HEK293 (cell line): ENCODE measurements at regions not wholly inside any gene's neighbourhood (a gene's known extent, or its start where the extent isn't known, plus 50 kb on each side); places are given as distances from the start of the nearest gene placed in this dataset.

Source experiments
- CTCF ChIA-PET: fragments of 350-600 bp; formaldehyde crosslinking; extraction: SDS; loops from one replicate; lab custom pipeline; 2021; ENCODE audit warnings: antibody characterized with exemption; lab: Yijun Ruan, JAX
- POLR2A ChIA-PET: fragments of 300-600 bp; formaldehyde crosslinking; extraction: SDS; loops from one replicate; lab custom pipeline; 2020; ENCODE audit warnings: antibody characterized with exemption, inconsistent platforms; lab: Yijun Ruan, JAX
- H3K27ac ChIP-seq: fragments of 200-500 bp; sonication (Bioruptor generic); 2 replicates; pipeline ENCODE4 v1.5.1; 2014; ENCODE audit warnings: low read depth, low read length, control low read depth, inconsistent platforms; ENCODE audit errors: extremely low read depth
- H3K36me3 ChIP-seq, 2 experiments: fragments of 200-500 bp in 1 of 2; sonication (Bioruptor generic) in 1 of 2; 1 replicate in 1 of 2; 2 replicates in 1 of 2; pipeline ENCODE4 v1.5.1; 2014 to 2017; ENCODE audit warnings: inconsistent platforms in 2 of 2, low read length in 2 of 2; ENCODE audit not compliant: control insufficient read depth in 2 of 2, insufficient read depth in 1 of 2
- H3K4me1 ChIP-seq: fragments of 200-500 bp; sonication (Bioruptor generic); 2 replicates; pipeline ENCODE4 v1.5.1; 2014; ENCODE audit warnings: mild to moderate bottlenecking, low read length, inconsistent platforms; ENCODE audit not compliant: control insufficient read depth, insufficient read depth
- H3K4me3 ChIP-seq: 2 replicates; pipeline ENCODE4 v1.5.1; 2011; ENCODE audit warnings: low read depth, mild to moderate bottlenecking, control low read depth, low read length, moderate library complexity
- H3K9me3 ChIP-seq: fragments of 200-500 bp; sonication (Bioruptor generic); 2 replicates; pipeline ENCODE4 v1.5.1; 2014; ENCODE audit warnings: low read depth, low read length, inconsistent platforms; ENCODE audit not compliant: control insufficient read depth, insufficient read depth
- GLIS1 ChIP-seq: fragments of 450-650 bp; formaldehyde crosslinking; IDR thresholded peaks from 2 replicates; pipeline ENCODE4 v1.5.1; 2016; ENCODE audit warnings: missing biosample characterization, missing genetic modification characterization
- HOXC10 ChIP-seq: sonication (generic); formaldehyde crosslinking; IDR thresholded peaks from 2 replicates; pipeline ENCODE4 v1.8.1; 2023; ENCODE audit warnings: mild to moderate bottlenecking, missing genetic modification reagents
- KLF8 ChIP-seq: fragments of 450-650 bp; formaldehyde crosslinking; IDR thresholded peaks from 2 replicates; pipeline ENCODE4 v1.5.1; 2016; ENCODE audit warnings: missing biosample characterization, missing genetic modification characterization
- MEIS1 ChIP-seq: sonication (generic); formaldehyde crosslinking; IDR thresholded peaks from 2 replicates; pipeline ENCODE4 v1.8.1; 2022; ENCODE audit warnings: missing genetic modification reagents, mild to moderate bottlenecking, borderline replicate concordance
- PBX3 ChIP-seq: sonication (generic); formaldehyde crosslinking; IDR thresholded peaks from 2 replicates; pipeline ENCODE4 v1.8.1; 2022; ENCODE audit warnings: mild to moderate bottlenecking, moderate library complexity, missing genetic modification reagents
- SCRT2 ChIP-seq: fragments of 450-650 bp; formaldehyde crosslinking; IDR thresholded peaks from 2 replicates; pipeline ENCODE4 v1.5.1; 2016; ENCODE audit warnings: missing biosample characterization, missing genetic modification characterization
- SETDB1 ChIP-seq: IDR thresholded peaks from one replicate; pipeline ENCODE4 v1.6.1; 2017; ENCODE audit warnings: mild to moderate bottlenecking, low read length, moderate library complexity, mixed read lengths; ENCODE audit not compliant: insufficient read length
- TCF7L2 ChIP-seq: IDR thresholded peaks from 2 replicates; pipeline ENCODE4 v1.6.1; 2011; ENCODE audit warnings: low read depth, mild to moderate bottlenecking, inconsistent platforms, low read length, moderate library complexity, borderline replicate concordance
- TRIM28 ChIP-seq: IDR thresholded peaks from 2 replicates; pipeline ENCODE4 v1.6.1; 2011; ENCODE audit warnings: low read length, control low read depth, borderline replicate concordance
- WT1 ChIP-seq: fragments of 450-650 bp; formaldehyde crosslinking; IDR thresholded peaks from 2 replicates; pipeline ENCODE4 v1.5.1; 2016; ENCODE audit warnings: missing biosample characterization, missing genetic modification characterization
- ZFHX2 ChIP-seq: fragments of 450-650 bp; formaldehyde crosslinking; conservative IDR thresholded peaks from 2 replicates; pipeline ENCODE4 v1.5.1; 2016; ENCODE audit warnings: missing biosample characterization, missing genetic modification characterization
- ZNF175 ChIP-seq: fragments of 450-650 bp; formaldehyde crosslinking; IDR thresholded peaks from 2 replicates; pipeline ENCODE4 v1.5.1; 2016; ENCODE audit warnings: missing biosample characterization, missing genetic modification characterization
- ZNF23 ChIP-seq: fragments of 450-650 bp; formaldehyde crosslinking; IDR thresholded peaks from 2 replicates; pipeline ENCODE4 v1.5.1; 2016; ENCODE audit warnings: missing biosample characterization, missing genetic modification characterization, borderline replicate concordance
- ZNF24 ChIP-seq: fragments of 450-650 bp; formaldehyde crosslinking; IDR thresholded peaks from 2 replicates; pipeline ENCODE4 v1.5.1; 2016; ENCODE audit warnings: missing biosample characterization, missing genetic modification characterization
- ZNF248 ChIP-seq: fragments of 450-650 bp; formaldehyde crosslinking; IDR thresholded peaks from 2 replicates; pipeline ENCODE4 v1.5.1; 2017; ENCODE audit warnings: missing biosample characterization, missing genetic modification characterization
- ZNF280C ChIP-seq: fragments of 450-650 bp; formaldehyde crosslinking; IDR thresholded peaks from 2 replicates; pipeline ENCODE4 v1.5.1; 2016; ENCODE audit warnings: missing biosample characterization, missing genetic modification characterization
- ZNF302 ChIP-seq: fragments of 450-650 bp; formaldehyde crosslinking; IDR thresholded peaks from 2 replicates; pipeline ENCODE4 v1.5.1; 2016; ENCODE audit warnings: missing biosample characterization, missing genetic modification characterization, low read depth
- ZNF423 ChIP-seq: fragments of 450-650 bp; formaldehyde crosslinking; IDR thresholded peaks from 2 replicates; pipeline ENCODE4 v1.5.1; 2016; ENCODE audit warnings: missing biosample characterization, missing genetic modification characterization
- ZNF433 ChIP-seq: fragments of 450-650 bp; formaldehyde crosslinking; IDR thresholded peaks from 2 replicates; pipeline ENCODE4 v1.5.1; 2016; ENCODE audit warnings: missing biosample characterization, missing genetic modification characterization, low read depth
- ZNF521 ChIP-seq: fragments of 450-650 bp; formaldehyde crosslinking; IDR thresholded peaks from 2 replicates; pipeline ENCODE4 v1.5.1; 2017; ENCODE audit warnings: missing biosample characterization, mild to moderate bottlenecking, missing genetic modification characterization
- ZNF629 ChIP-seq: fragments of 450-650 bp; formaldehyde crosslinking; IDR thresholded peaks from 2 replicates; pipeline ENCODE4 v1.5.1; 2017; ENCODE audit warnings: missing biosample characterization, missing genetic modification characterization
- ZNF670 ChIP-seq: fragments of 450-650 bp; formaldehyde crosslinking; IDR thresholded peaks from 2 replicates; pipeline ENCODE4 v1.5.1; 2016; ENCODE audit warnings: missing biosample characterization, missing genetic modification characterization, low read depth
- ZNF76 ChIP-seq: fragments of 450-650 bp; formaldehyde crosslinking; IDR thresholded peaks from 2 replicates; pipeline ENCODE4; 2016; ENCODE audit warnings: low read depth, missing biosample characterization, missing genetic modification characterization, borderline replicate concordance
- ZNF777 ChIP-seq: fragments of 450-650 bp; formaldehyde crosslinking; IDR thresholded peaks from 2 replicates; pipeline ENCODE4 v1.5.1; 2017; ENCODE audit warnings: missing biosample characterization, missing genetic modification characterization, borderline replicate concordance
- ZNF785 ChIP-seq: fragments of 450-650 bp; formaldehyde crosslinking; IDR thresholded peaks from 2 replicates; pipeline ENCODE4 v1.5.1; 2016; ENCODE audit warnings: missing biosample characterization, missing genetic modification characterization

DNA sequence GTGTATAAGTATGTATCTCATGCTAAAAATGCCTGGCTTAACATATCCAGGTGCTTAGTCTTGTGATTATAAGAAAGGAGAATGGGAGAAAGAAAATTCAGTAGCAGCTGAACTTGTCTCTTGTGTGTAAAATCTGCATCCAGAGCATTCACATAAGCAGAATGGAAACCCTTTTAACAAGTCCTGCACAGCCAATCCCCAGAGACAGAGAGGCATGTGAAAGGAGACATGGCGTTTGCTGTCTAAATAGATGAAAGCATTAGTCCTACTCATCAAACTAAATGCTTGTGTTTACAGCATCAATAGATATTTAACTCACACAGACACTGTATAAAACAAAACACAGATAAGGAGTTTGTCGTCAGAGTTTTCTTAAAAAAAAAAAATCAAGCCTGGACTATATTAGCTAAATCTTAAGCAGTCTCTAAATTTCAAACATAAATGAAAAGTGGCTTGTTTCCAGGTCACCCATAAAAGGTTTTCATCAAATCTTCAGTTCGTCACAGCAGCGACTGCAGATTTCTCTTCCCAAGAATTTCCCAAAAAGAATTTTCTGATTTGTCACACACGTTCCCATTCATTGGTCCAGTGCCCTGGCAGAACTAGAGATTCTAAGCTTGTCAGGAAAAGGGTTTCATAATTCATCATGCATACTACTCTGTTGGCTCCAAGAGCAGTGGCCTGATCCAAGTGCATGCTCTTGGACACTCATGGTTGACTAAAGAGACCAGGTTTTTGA lies 249.2 kb downstream of the BTG1 start:
- no peak for TF ChIP-seq TCF7L2
- TF ChIP-seq ZNF777: no peak
- no peak for TF ChIP-seq ZNF248 (tag by site-specific recombination)
- TF ChIP-seq WT1 (tag by site-specific recombination): no peak
- no peak for TF ChIP-seq ZNF629 (tag by site-specific recombination)
- TF ChIP-seq ZNF785 (tag by site-specific recombination): no peak
- Histone ChIP-seq H3K4me3 (no peak overlapping the region), H3K36me3 (no peaks in the 10 kb centered on the region), H3K9me3 (no peaks in the 10 kb centered on the region), H3K4me1 (no peaks in the 10 kb centered on the region), H3K27ac (no peak overlapping the region)
- POLR2A ChIA-PET: no interaction called here
- CTCF ChIA-PET: no interaction called here

DNA sequence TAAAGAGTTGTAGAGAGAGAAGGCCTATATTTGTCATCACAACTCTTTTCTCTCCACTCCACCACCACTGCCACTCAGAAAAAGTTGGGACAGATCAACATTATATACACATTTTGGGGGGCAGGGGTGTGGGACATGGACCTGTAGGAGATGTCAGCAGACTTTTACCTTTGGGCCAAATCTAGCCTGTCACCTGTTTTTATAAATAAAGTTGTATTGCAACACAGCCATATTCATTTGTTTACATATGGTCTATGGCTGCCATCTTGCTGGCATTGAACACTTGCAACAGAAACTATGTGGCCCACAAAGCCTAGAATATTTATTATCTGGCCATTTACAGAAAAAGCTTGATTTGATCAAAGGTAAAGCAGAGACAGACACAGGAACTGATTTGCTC lies 250.7 kb downstream of the BTG1 start:
- no peaks in the 10 kb centered on the region for H3K36me3 ChIP-seq
- CTCF ChIA-PET: no interaction called here
- TF ChIP-seq ZNF433 (tag by site-specific recombination): no peak
- TF ChIP-seq PBX3 (CRISPR knock-in tag): no peak
- TF ChIP-seq KLF8 (tag by site-specific recombination): no peak
- TF ChIP-seq SCRT2 (tag by site-specific recombination): no peak
- TF ChIP-seq ZNF521 (tag by site-specific recombination): no peak
- TF ChIP-seq ZNF175 (tag by site-specific recombination): no peak
- no peak for TF ChIP-seq ZNF76 (tag by site-specific recombination)
- no peak for TF ChIP-seq ZNF248 (tag by site-specific recombination)
- TF ChIP-seq TRIM28: no peak
- no peak for TF ChIP-seq MEIS1 (CRISPR knock-in tag)
- TF ChIP-seq ZNF23 (tag by site-specific recombination): no peak
- no peak for TF ChIP-seq ZNF24 (tag by site-specific recombination)
- no peak for TF ChIP-seq SETDB1
- no peak for TF ChIP-seq ZFHX2 (tag by site-specific recombination)
- TF ChIP-seq ZNF280C (tag by site-specific recombination): no peak
- no peak for TF ChIP-seq ZNF423 (tag by site-specific recombination)
- no peak for TF ChIP-seq ZNF670 (tag by site-specific recombination)
- TF ChIP-seq ZNF302: no peak
- no peak for TF ChIP-seq HOXC10 (CRISPR knock-in tag)
- no peak for TF ChIP-seq GLIS1 (tag by site-specific recombination)
- H3K9me3 ChIP-seq: no peaks in the 10 kb centered on the region
- POLR2A ChIA-PET: no interaction called here
- H3K4me1 ChIP-seq: no peaks in the 10 kb centered on the region
- no peak overlapping the region for H3K27ac ChIP-seq
- no peak overlapping the region for H3K4me3 ChIP-seq
